MV-4-11 (cell line): ENCODE measurements at regions not wholly inside any gene's neighbourhood (a gene's known extent, or its start where the extent isn't known, plus 50 kb on each side); places are given as distances from the start of the nearest gene placed in this dataset.

ENCODE experiments used
- DNase-seq: peaks from one replicate; lab custom pipeline; 2025; lab: John Stamatoyannopoulos, UW

- no peak for DNase-seq
Measured at GRCh38 chr4:186934244-186934643, 210.6 kb upstream of the FAT1 start.

GRCh38 chr4:186934841-186935443, 211.3 kb upstream of the FAT1 start:
- no peak for DNase-seq

GRCh38 chr4:186935901-186936300, 212.2 kb upstream of the FAT1 start:
- DNase-seq, result no peak

- peak; percentile 46 for DNase-seq
Measured at GRCh38 chr4:186936496-186937375, 213.1 kb upstream of the FAT1 start.

- DNase-seq, result peak; percentile 83
Measured at GRCh38 chr4:186939226-186939625, 215.6 kb upstream of the FAT1 start.

- DNase-seq, result peak; percentile 85
Measured at GRCh38 chr4:186939766-186940165, 216.1 kb upstream of the FAT1 start.

GRCh38 chr4:186940476-186940875, 216.8 kb upstream of the FAT1 start:
- no peak for DNase-seq

- DNase-seq, result no peak
Measured at GRCh38 chr4:186942758-186943377, 219.2 kb upstream of the FAT1 start.

GRCh38 chr4:186943411-186943810, 219.8 kb upstream of the FAT1 start:
- DNase-seq, result no peak

- no peak for DNase-seq
Measured at GRCh38 chr4:186946136-186946535, 222.5 kb upstream of the FAT1 start.

GRCh38 chr4:186946682-186947294, 223.1 kb upstream of the FAT1 start:
- no peak for DNase-seq

GRCh38 chr4:186948361-186949242, 224.9 kb upstream of the FAT1 start:
- DNase-seq, result no peak

- no peak for DNase-seq
Measured at GRCh38 chr4:186949847-186950246, 226.2 kb upstream of the FAT1 start.

- DNase-seq, result no peak
Measured at GRCh38 chr4:186952709-186953108, 229.1 kb upstream of the FAT1 start.

GRCh38 chr4:186953599-186954260, 230.1 kb upstream of the FAT1 start:
- no peak for DNase-seq

- DNase-seq, result no peak
Measured at GRCh38 chr4:186954509-186954908, 230.9 kb upstream of the FAT1 start.

GRCh38 chr4:186954956-186955355, 231.3 kb upstream of the FAT1 start:
- DNase-seq, result no peak

- DNase-seq, result no peak
Measured at GRCh38 chr4:186957952-186958555, 234.4 kb upstream of the FAT1 start.

GRCh38 chr4:186958726-186959350, 235.2 kb upstream of the FAT1 start:
- no peak for DNase-seq
